GM18517 (cell line): ENCODE measurements at regions not wholly inside any gene's neighbourhood (a gene's known extent, or its start where the extent isn't known, plus 50 kb on each side); places are given as distances from the start of the nearest gene placed in this dataset.

ENCODE experiments used
- ATAC-seq: cut with Tn5 transposase; IDR thresholded peaks from one replicate; pipeline ENCODE4 v1.9.1; 2021; ENCODE audit warnings: mild to moderate bottlenecking, moderate library complexity; ENCODE audit not compliant: unreplicated experiment

DNA sequence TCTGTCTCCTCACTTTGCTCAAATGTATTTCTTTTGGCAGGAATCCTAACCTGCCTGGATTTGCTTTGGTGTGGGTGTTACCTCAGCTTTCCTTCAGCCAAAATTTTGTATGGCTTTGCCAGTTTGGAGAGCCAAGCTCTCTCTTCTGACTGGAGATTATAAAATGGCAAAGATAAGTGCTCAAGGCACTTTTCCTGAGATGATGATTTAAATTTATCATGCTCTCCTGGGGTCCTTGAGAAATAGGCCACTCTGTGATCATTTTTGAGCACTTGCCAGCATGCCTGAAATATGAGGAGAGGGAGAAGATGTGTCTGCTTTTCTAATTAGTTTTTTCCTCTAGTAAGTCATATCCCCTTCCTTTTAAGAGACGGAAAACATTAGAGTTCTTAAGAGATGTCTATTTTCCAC is 683.0 kb downstream of the SLC4A3 start:
- ATAC-seq = no peak

GRCh38 chr2:220315098-220315823 is 687.8 kb downstream of the SLC4A3 start:
- no peak for ATAC-seq

DNA sequence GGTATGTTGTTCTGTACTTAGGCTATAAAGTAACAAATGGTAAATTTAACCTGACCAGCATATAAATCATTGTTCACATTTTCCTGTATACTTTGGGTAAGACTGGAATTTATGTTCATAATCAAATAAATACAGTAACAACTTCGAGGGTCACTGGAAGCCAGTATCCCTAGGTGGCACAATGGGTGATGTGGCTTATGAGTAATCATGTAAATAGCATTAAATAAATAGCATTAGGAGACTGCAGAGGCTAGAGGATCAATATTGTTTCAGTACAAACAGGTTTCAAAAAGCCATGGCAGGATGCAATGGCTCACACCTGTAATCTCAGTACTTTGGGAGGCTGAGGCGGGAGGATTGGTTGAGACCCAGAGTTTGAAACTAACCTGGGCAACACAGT is 690.6 kb downstream of the SLC4A3 start:
- ATAC-seq = no peak

DNA sequence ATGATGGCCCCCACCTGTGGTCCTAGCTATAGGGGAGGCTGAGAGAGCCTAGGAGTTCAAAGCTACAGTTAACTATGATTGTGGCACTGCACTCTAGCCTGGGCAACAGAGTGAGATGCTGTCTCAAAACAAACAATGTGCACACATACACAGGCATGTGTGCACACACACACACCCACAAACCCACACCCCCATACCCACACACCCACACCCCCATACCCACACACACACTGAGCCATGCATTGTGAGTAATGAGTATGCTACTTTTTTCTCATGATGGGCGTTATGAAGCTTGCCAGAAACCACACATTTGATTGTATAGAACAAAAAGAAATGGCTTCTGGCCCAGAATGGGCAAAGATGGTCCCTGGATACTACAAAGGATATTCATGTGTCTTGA is 691.1 kb downstream of the SLC4A3 start:
- no peak for ATAC-seq

DNA sequence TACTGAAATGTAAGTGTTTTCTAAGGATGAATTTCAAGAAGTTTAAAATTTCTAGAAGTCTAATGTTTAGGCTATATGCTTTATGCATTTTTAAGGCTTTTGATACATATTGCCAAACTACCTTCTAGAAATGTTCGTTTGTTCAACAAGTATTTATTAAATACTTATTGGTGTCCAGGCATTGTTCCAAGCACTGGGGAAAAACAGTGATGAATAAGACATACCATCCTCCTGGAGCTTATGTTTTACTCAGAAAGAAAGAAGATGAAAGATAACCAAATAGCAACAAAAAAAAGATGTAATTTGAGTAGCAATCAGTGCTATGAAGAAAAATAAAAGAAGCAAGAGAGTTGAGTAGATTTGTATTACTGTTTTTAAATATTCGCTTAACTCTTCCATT is 692.9 kb downstream of the SLC4A3 start:
- no peak for ATAC-seq

DNA sequence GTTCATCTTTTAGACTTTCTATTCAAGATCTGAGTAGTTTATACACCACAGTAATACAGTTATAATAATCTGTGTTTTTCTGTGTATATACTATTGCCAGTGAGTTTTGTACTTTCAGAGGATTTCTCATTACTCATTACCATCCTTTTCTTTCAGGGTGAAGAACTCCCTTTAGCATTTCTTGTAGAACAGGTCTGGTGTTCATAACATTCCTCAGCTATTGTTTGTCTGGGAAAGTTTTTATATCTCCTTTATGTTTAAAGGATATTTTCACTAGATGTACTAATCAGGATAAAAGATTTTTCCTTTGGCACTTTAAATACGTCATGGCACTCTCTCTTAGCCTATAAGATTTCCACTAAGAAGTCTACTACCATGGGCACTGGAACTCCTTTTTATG is 705.5 kb downstream of the SLC4A3 start:
- ATAC-seq = no peak

DNA sequence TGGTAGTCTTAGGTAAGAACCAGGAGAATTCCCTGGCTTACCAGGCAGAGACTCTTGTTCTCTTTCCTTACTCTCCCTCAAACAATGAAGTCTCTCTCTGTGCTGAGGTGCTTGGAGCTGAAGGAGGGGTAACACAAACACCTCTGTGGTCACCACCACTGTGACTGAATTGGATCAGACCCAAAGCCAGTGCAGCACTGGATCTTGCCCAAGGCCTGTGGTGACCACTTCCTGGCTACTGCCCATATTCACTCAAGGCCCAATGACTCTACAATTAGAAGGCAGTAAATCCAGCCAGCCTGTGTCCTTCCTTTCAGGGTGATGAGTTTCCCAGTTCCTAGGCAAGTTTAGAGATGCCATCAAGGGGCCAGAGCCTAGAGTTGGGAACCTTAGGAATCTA is 706.8 kb downstream of the SLC4A3 start:
- ATAC-seq = no peak

- ATAC-seq = no peak
Measured at GRCh38 chr2:220334871-220335590, 707.6 kb downstream of the SLC4A3 start.

GRCh38 chr2:220335591-220335915 is 708.1 kb downstream of the SLC4A3 start:
- no peak for ATAC-seq

DNA sequence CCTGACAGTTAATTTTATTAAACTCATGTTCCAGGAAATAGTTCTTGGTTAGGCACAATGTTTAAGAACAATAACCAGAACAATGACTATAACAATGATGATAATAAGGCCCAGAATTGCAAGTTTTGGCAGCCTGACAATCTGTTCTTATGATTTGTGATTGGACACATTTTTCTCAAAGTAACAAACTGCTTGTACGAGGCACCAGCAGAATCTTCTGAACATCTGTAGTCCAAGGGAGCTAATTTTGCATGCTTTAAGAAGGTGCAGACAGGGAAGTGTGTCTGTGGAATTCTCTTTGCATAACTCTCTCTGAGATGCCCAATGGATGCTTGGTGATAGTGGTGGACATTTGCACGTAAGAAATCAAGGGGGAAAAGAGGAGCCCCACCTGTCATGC is 709.3 kb downstream of the SLC4A3 start:
- ATAC-seq = no peak

DNA sequence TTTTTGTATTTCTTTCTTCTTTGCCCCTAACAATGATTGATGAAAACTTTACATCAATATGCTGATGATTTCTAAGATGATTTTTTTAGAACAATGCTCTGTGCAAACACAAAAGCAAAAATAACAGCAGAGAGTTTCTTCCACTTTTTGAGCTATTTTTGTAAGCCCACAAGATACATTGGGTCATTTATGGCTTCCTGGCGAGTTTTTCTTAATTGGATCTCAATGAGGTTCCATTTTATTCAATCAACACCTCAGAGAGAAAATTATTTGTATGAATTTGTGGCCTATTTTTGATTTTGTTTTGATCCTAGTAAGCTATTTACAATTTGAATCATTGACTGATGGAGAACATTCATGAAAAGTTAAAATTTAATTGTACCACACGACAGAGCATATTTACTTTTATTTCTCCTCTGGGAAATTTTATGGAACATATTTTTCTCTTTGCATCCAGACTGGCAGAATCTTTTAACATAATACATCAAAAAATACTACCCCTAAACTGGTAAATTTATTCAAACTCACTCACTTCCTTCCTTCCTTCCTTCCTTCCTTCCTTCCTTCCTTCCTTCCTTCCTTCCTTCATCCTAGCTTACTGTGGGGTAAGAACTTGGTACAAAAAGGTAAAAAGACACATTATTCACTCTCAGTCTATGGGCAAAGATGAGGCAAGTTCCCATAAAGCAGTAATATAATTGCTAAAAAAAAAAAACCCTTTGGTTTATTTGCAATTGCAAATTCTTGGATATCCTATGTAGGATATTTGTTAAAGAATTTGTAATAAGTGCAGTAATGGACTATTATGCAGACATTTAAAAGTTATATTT is 710.4 kb downstream of the SLC4A3 start:
- ATAC-seq = no peak

DNA sequence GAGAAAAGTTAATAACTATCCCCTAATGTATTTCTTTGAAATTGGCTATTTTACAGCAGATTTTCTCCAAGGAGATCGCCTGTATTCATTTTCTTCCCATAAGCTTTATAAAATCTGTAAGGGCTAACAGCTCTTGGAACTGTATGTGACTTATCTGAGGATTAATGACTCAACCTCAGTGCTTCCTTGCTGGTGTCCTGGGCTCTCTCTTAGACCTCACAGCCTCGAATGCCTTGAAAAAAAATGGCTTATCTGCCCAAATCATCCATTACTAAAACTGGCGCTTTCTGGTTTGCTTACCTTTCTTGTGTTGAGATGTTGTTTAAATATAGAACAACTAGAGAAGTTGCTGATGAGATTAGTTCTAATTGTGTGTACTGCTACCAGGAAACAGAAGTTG is 713.6 kb downstream of the SLC4A3 start:
- no peak for ATAC-seq

- no peak for ATAC-seq
Measured at GRCh38 chr2:220346919-220347318, 719.5 kb downstream of the SLC4A3 start.

DNA sequence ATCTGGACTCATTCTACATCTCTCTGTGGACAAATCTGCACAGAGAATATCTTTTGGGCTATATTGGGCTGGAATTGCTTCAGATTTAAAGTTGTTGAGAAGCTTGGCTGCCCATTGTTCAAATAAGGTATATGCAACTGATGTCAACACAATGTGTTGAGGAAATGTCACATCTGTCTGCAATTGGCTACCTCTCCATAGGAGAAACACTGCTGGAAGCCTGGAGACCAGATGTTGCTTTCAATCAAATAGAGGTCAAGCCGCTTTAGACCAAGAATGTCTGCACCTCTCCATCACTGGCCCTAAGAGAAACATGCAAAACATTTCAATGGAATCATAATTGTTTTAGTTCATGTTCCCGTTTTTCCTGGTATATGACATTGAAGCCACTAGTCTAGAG is 720.2 kb downstream of the SLC4A3 start:
- no peak for ATAC-seq

- no peak for ATAC-seq
Measured at GRCh38 chr2:220348206-220348605, 720.8 kb downstream of the SLC4A3 start.

DNA sequence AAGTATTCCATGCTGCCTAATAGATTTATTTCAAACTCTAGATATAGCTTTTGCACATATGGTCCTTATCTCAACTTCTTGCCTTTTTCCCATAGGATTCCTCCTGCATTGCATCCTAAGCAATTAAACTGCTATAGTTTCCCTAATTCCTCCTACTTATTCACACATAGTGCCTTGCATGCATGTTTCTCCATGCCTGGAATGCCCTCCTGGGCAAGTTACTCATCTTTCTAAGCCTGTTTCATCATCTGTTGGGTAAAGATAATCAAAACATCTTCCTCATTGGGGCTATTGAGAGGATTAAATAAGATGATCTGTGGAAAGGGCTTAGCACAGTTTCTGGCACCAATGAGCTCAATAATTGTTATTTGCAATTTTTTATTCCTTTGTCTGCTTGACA is 726.5 kb downstream of the SLC4A3 start:
- ATAC-seq = no peak

GRCh38 chr2:220356076-220356475 is 728.6 kb downstream of the SLC4A3 start:
- no peak for ATAC-seq

DNA sequence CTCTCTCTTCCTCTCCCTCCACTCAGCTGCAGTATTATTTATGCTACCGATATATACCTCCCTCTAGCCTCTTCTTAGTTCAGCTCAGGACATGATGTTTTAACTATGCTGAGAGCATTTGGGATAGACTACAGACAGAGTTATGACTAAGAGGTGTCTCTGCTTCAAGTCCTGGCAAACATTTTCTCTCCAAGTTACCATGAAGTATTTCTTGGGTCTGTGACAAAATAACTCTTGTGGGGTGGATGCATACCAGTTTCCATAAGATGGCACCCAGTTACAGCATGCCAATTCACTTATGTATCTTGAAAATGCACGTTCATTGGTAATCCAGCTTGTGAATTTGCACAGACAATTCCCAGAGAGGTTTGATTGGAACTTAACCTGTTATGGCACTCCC is 737.6 kb downstream of the SLC4A3 start:
- no peak for ATAC-seq

DNA sequence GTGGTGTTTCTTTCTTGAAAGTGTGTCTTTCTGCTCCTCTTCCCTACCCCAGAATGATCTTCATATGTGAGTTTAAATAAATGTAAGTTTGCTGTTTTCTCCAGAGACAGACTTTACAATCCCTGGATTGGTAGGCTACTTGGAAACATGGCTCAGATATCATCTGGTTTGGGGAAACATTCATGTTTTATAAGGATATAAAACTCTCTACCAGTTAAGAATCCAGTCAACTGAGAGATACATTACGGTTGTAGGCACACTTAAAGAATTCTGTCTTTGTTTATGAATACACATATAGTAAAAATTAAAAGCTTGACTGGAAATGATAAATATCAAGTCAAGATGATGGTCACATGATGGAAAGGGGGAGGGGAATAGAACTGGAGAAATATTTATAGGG is 739.3 kb downstream of the SLC4A3 start:
- ATAC-seq = no peak

DNA sequence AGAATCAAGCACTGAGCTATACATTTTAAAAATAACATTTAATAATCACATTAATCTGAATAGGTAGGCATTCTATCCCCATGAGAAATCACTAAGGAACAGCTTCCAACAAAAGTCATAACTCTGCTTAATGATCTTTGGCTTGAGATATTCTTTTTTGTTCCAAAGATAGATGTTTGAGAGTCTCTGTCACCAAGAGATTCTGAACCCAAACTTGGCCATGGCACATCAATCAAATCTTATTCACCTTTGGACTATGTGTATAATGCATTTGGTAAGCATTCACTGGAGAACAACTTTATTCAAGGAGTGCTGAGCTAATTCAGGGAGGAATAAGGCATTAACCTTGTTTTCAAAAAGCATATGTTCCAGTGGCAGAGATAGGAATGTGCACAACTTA is 743.3 kb downstream of the SLC4A3 start:
- no peak for ATAC-seq

DNA sequence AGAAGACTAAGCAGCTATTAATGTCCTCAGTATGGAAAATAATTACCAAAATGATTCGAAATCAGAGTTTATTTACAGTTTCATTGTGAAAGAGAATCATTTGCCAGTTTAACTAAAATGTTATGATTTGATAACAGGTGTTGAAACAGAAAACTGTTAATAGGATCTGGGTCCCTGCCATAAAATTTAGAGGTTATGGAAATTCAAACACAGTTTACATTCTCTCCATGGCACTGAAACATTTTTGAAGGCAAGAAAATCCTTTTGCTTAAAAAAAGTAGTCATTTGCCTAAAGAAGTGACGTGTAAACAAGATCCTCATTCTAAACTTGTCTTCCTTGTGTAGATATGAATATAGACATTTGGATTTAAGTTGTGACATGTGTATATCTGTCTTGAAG is 743.8 kb downstream of the SLC4A3 start:
- no peak for ATAC-seq

GRCh38 chr2:220373878-220374277 is 746.4 kb downstream of the SLC4A3 start:
- no peak for ATAC-seq
